Peyer's patch (tissue), 4 donors: ENCODE measurements at regions not wholly inside any gene's neighbourhood (a gene's known extent, or its start where the extent isn't known, plus 50 kb on each side); places are given as distances from the start of the nearest gene placed in this dataset.

Source experiments
- DNase-seq, 3 donors: peaks; one replicate each; pipeline ENCODE4 v3.0.0-alpha.2; 2017 to 2019
- H3K27ac ChIP-seq, 4 donors: fragments of 200-600 bp; sonication (generic); one replicate each; pipeline ENCODE4 v1.5.1; 2016 to 2019
- H3K27me3 ChIP-seq, 2 donors: fragments of 200-600 bp; sonication (generic); one replicate each; pipeline ENCODE4 v1.5.1; 2019
- H3K36me3 ChIP-seq, 3 donors: fragments of 200-600 bp; sonication (generic); one replicate each; pipeline ENCODE4 v1.5.1; 2016 to 2019
- H3K4me1 ChIP-seq, 4 donors: fragments of 200-600 bp; sonication (generic); one replicate each; pipeline ENCODE4 v1.5.1; 2016 to 2019
- H3K4me3 ChIP-seq, 4 donors: fragments of 200-600 bp; sonication (generic); 1 replicate in 3 of 4; 2 replicates in 1 of 4; pipeline ENCODE4 v1.5.1; 2016 to 2019; ENCODE audit warnings: mild to moderate bottlenecking in 1 of 4
- H3K9me3 ChIP-seq, 4 donors: fragments of 200-600 bp; sonication (generic); one replicate each; pipeline ENCODE4 v1.5.1; 2016 to 2019; ENCODE audit warnings: mild to moderate bottlenecking in 1 of 4
- POLR2A ChIP-seq, 2 donors: fragments of 450-650 bp; IDR thresholded peaks; one replicate each; pipeline ENCODE4 v1.5.1; 2017; ENCODE audit warnings: antibody characterized with exemption in 2 of 2, mild to moderate bottlenecking in 2 of 2, moderate library complexity in 2 of 2
- TF ChIP-seq, protein P1 (sequence below), 6 experiments: fragments of 450-650 bp in 4 of 6; fragments of 200-600 bp in 2 of 6; sonication (generic) in 1 of 6; IDR thresholded peaks; one replicate each; pipeline ENCODE4 v1.5.1; 2017 to 2019; ENCODE audit warnings: antibody characterized with exemption in 6 of 6, mild to moderate bottlenecking in 3 of 6, moderate library complexity in 1 of 6

DNA sequence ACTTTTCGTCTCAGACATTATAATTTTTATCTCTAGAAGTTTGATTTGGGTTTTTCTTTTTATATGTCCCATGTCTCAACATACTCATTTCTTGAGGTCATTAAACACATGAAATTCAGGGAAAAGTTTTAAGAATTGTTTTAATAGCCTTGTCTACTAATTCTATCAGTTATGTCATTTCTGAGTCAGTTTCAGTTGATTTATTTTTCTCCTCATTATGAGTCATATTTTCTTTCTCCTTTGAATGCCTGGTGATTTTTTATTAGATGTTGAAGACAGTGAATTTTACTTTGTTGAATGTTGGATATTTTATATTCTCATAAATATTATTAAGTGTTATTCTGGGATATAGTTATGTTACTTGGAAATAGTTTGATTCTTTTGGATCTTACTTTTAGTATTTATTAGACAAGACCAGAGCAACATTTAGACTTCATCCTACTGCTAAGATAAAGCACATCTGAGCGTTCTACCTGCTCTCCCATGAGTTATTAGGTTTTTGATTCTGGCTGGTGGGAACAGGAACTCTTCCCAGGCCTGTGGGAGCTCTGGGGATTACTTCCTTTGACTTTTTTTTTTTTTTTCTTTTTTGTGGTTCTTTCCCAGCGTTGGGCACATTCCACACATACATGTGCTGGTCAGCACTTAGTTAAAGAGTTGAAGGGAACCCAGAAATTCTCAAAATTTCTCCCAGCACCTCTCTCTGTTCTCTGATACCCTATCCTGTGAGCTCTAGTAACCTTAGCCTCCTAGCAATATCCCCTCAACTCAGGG is 1157.7 kb downstream of the BCL11B start:
- Histone ChIP-seq H3K4me3 (no peak overlapping the region), H3K9me3 (no peaks in the 10 kb centered on the region), H3K27me3 (no peaks in the 10 kb centered on the region), H3K27ac (no peak overlapping the region), H3K4me1 (no peaks in the 10 kb centered on the region), H3K36me3 (no peaks in the 10 kb centered on the region)
- TF ChIP-seq, protein P1, sequence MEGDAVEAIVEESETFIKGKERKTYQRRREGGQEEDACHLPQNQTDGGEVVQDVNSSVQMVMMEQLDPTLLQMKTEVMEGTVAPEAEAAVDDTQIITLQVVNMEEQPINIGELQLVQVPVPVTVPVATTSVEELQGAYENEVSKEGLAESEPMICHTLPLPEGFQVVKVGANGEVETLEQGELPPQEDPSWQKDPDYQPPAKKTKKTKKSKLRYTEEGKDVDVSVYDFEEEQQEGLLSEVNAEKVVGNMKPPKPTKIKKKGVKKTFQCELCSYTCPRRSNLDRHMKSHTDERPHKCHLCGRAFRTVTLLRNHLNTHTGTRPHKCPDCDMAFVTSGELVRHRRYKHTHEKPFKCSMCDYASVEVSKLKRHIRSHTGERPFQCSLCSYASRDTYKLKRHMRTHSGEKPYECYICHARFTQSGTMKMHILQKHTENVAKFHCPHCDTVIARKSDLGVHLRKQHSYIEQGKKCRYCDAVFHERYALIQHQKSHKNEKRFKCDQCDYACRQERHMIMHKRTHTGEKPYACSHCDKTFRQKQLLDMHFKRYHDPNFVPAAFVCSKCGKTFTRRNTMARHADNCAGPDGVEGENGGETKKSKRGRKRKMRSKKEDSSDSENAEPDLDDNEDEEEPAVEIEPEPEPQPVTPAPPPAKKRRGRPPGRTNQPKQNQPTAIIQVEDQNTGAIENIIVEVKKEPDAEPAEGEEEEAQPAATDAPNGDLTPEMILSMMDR (IDR thresholded peaks at IDR 0.05), result no peak
- TF ChIP-seq POLR2A (IDR thresholded peaks at IDR 0.05), result no peak
- no peak for DNase-seq

GRCh38 chr14:98114946-98115345 is 1157.1 kb downstream of the BCL11B start:
- no peak for TF ChIP-seq POLR2A (IDR thresholded peaks at IDR 0.05)
- TF ChIP-seq, protein P1 (IDR thresholded peaks at IDR 0.05), result no peak
- no peak for DNase-seq

DNA sequence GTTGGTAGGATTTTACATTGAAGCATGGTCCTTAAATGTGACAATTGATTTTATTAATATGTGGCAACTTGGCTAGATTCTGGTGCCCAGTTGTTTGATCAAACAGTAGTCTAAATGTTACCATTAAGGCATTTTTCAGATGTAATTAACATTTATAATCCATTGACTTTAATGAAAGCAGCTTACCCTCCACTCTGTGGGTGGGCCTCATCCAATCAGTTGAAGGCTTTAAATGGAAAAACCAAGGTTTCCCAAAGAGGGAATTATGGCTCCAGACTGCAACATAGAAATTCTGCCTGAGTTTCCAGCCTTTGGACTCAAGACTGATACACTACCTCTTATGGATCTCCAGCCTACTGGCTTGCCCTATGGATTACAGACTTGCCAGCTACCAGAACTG is 1153.2 kb downstream of the BCL11B start:
- H3K27ac ChIP-seq, result no peak overlapping the region
- TF ChIP-seq, protein P1 (IDR thresholded peaks at IDR 0.05), result no peak
- no peak for TF ChIP-seq POLR2A (IDR thresholded peaks at IDR 0.05)
- no peaks in the 10 kb centered on the region for H3K4me1 ChIP-seq
- H3K36me3 ChIP-seq, result no peaks in the 10 kb centered on the region
- no peaks in the 10 kb centered on the region for H3K9me3 ChIP-seq
- DNase-seq, result no peak
- no peak overlapping the region for H3K4me3 ChIP-seq
- H3K27me3 ChIP-seq, result no peaks in the 10 kb centered on the region

More at GRCh38 chr14:98114946-98115345, 1157.1 kb downstream of the BCL11B start:
- Histone ChIP-seq H3K4me1 (no peaks in the 10 kb centered on the region), H3K9me3 (no peaks in the 10 kb centered on the region), H3K36me3 (no peaks in the 10 kb centered on the region), H3K27ac (no peak overlapping the region), H3K27me3 (no peaks in the 10 kb centered on the region), H3K4me3 (no peak overlapping the region)

- Histone ChIP-seq H3K36me3 (no peaks in the 10 kb centered on the region), H3K9me3 (no peaks in the 10 kb centered on the region), H3K4me1 (no peaks in the 10 kb centered on the region), H3K27me3 (no peaks in the 10 kb centered on the region), H3K27ac (no peak overlapping the region), H3K4me3 (no peak overlapping the region)
- TF ChIP-seq POLR2A (IDR thresholded peaks at IDR 0.05), result no peak
- TF ChIP-seq, protein P1 (IDR thresholded peaks at IDR 0.05), result no peak
- no peak for DNase-seq
Measured at GRCh38 chr14:98119739-98120138, 1152.3 kb downstream of the BCL11B start.

DNA sequence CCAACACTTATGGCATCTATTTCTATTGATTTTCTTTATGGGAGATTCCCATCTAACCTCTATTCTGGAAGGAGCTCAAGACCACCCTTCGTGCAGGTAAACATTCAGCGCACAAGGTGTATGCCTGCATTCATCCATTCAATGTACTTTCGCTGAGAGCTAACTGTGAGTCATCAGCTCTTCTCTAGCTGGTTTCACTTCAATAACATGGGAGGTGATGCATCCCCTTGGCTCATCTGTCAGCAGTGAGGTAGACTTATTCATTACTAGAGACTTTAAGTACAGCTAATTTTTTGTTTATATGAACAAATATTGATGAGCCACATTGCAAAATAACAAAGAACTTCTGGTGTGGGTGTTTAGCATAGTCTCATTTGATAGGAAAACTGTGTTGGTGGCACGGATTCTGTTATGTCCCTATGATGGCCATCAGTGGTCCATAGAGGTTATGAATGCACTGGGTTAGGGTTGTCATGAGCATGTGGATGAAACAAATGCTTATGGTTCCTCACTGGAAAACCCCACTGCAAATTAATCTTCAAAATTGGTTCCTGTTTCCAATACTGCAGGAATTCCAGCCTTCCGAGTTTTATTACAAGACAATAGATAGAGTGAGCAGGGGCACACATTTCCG is 1151.0 kb downstream of the BCL11B start:
- no peak overlapping the region for H3K4me3 ChIP-seq
- no peaks in the 10 kb centered on the region for H3K4me1 ChIP-seq
- H3K9me3 ChIP-seq, result no peaks in the 10 kb centered on the region
- no peaks in the 10 kb centered on the region for H3K36me3 ChIP-seq
- H3K27me3 ChIP-seq, result no peaks in the 10 kb centered on the region
- no peak for TF ChIP-seq POLR2A (IDR thresholded peaks at IDR 0.05)
- TF ChIP-seq, protein P1 (IDR thresholded peaks at IDR 0.05), result no peak
- DNase-seq, result no peak
- H3K27ac ChIP-seq, result no peak overlapping the region
